Left renal cortex interstitium (tissue), 4 donors: ENCODE measurements at regions not wholly inside any gene's neighbourhood (a gene's known extent, or its start where the extent isn't known, plus 50 kb on each side); places are given as distances from the start of the nearest gene placed in this dataset.
A peak's percentile ranks its signal among the peaks of the same experiment; 100 is the strongest.
"Not testable (repeated sequence)": the region's sequence is repeated elsewhere in the genome, so short reads cannot be mapped to it uniquely, and the experiment has no call there.

ENCODE experiments used
- DNase-seq, 4 donors: peaks; one replicate each; pipeline ENCODE4 v3.0.0-alpha.2; 2013; ENCODE audit warnings: low read depth in 4 of 4, low spot score in 2 of 4, missing footprints in 1 of 4

DNA sequence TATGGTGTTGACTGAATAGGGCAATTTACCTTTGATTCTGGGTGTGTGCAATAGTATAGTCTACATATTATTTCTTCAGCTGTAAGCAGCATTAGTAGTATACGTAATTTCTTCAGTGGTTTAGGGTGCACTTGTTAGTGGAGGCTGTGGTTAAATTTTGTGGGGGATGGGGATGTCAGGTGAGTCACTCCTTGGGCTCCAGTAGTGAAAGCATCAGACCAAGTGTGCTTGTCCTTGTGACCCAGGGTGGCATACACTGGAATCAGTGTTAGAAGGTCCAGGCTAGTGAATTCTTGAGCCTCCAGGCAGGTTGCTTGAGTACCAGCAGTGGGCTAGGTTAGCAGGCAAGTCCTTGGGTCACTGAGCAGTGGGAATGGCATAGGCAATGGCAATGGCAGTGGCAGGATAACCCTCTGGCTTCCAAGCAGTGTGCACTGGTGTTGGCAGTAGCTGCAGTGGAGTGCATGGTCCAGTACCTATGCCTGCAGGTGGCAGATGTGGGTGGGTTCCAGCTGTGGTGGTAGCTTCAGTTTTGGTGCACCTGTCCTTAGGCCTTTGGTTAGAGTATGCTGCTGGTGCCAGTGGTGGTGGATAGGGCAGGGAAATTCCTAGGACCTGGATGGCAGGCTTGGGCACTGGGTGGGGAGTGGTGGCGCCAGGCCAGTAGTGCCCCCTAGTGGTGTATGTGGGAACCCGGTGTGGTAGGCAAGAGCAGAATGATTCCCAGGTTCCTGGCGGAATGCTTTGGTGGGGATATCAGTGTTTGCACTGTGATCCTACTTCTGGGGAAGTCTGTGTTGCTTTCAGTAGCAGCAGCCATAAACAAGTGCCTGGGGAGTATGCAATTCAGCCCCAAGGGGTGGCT is 531.0 kb downstream of the SMARCA1 start:
- DNase-seq, result no peak

GRCh38 chrX:128975745-128976144 is 547.5 kb downstream of the SMARCA1 start:
- DNase-seq, result peak in 2 of 4 donors; percentile 0 to 6

- DNase-seq, result no peak
Observed at GRCh38 chrX:128973033-128973432, 550.3 kb downstream of the SMARCA1 start.

DNA sequence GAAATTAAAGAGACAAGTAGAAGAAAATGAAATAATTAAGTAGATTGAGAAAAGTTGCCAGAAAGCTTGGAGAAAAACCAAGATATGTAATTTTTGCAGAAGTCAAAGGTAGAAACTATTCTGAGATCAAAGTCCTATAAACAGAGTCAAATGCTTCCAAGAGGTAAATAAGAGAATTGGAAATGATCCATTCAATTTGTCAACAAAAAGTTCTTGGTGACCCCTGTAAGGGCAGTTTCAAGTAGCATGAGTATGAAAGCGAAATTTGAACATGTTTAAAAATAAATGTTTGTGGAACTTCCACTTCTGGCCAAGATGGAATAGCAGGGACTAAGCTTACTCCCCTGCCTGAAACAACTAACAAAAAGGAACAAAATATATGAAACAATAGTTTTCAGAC is 562.0 kb downstream of the SMARCA1 start:
- no peak for DNase-seq

DNA sequence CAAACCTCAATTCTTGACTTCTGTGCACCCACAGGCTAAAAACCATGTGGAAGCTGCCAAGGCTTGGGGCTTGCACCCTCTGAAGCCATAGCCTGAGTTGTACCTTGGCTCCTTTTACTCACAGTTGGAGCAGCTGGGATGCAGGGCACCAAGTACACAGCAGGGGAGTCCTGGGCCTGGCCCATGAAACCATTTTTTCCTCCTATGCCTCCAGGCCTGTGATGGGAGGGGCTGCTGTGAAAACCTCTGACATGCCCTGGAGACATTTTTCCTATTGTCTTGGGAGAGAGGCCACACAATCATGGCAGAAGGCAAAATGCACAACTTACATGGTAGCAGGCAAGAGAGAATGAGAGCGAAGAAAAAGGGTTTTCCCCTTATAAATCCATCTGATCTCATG is 568.6 kb downstream of the SMARCA1 start:
- not testable (repeated sequence) for DNase-seq

DNA sequence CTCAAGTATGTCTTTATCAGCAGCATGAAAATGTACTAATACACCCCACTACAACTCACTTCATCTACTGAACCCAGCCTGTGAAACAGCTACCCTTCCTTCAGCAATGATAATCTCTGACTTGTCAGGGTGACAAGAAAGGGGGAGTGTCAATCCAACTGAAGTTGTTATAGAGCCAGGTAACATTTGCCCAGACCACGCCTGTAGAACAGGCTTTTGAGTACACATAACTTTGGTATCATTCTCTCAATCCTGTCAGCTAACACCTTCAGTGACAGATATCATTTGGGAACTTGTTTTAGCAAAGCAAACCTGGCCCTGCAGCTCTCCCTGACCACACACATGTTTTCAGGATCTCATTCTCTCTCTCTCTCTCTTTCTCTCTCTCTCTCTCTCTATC is 592.2 kb downstream of the SMARCA1 start:
- no peak for DNase-seq

- no peak for DNase-seq
Observed at GRCh38 chrX:128929271-128930057, 593.8 kb downstream of the SMARCA1 start.

DNA sequence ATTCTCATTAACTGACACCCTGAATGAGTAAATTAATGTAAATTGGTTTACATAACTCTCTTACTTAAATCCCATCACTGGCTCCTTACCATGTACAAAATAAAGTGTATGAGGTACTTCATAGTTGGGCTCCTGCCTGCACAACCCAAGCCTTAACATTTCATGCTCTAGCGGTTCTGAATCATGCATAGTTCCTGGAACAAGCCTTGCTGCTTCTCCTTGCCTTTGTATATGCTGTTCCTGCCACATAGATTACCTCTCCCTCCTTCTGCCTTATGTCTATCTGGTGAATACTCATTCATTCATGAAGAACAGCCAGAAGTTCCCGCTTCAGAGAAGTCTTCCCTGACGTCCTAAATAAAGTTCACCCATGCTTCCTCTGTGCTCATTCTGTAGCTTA is 594.7 kb downstream of the SMARCA1 start:
- DNase-seq, result no peak

DNA sequence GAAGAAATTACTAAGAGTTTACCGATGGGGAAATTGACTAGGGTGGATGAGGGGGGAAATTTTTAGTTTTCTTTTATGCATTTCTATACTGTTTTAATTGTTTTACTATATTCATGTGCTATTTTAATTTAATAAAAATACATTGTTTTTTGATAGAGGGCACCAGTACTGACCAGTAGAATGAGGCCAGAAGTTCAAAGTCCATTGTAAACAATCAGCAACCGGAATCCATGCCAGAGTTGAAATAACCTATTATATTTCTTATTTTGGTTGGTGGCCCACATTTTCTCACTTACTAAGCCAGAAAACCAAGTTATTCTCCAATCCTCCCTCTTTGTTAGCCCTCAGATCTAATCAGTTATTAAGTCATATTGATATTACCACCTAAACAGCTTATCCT is 595.9 kb downstream of the SMARCA1 start:
- DNase-seq, result no peak

DNA sequence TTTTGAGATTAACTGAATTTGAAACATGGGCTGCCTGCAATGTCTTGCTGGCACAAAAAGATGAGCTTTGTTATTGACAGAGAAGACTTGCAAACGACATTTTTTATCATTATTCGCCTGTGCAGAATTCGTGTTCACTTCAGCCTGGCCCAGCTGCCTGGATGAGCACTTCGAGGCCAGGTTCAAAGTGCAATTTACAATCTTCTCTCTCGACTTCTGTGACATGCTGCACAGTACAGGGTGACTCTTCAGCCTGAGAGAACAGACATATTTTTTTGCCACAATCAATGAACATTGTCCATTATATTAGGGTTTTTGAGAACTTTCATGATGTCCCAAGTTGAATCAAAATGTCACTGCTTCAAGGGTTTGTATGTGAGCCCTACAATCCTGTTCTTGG is 616.5 kb downstream of the SMARCA1 start:
- no peak for DNase-seq

DNA sequence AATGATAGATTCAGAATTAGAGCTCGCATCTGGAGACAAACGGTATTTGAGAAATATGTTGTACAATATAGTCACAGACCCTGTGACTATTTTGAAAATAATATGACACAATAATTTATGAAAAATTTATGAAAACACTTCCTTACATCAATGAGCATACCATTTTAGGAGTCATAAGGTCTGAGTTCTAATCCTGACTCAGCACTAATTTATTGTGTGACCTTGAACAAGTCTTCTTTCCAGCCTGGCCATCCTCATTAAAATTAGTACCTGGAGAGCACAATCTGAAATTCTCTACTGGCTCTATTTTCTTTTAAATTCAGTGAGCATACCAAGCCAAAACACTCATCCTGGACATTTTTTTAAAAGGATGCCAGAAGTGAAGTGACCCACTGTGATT is 622.3 kb downstream of the SMARCA1 start:
- no peak for DNase-seq

GRCh38 chrX:128897621-128898020 is 625.7 kb downstream of the SMARCA1 start:
- DNase-seq, result no peak

- no peak for DNase-seq
Observed at GRCh38 chrX:128891554-128891953, 631.7 kb downstream of the SMARCA1 start.

- no peak for DNase-seq
Observed at GRCh38 chrX:128884430-128884829, 638.9 kb downstream of the SMARCA1 start.

DNA sequence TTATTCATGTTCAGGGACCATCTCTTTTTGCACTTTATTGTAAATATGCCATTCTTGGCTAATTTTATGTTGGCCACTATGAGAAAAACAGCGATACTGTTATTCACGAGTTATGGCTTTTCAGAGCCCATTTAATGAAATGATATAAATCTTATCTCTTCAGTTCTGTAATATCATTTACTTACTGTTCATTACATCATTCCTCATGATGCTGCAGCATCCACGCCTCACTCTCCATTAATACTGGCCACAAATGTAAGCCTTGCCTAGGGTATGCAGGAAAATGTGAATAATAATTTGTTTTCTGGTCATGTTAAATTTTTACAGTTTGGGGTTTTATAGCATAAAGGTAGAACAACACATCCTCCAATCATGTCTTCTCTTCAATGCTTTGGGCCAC is 639.6 kb downstream of the SMARCA1 start:
- no peak for DNase-seq

- no peak for DNase-seq
Observed at GRCh38 chrX:128870361-128870760, 652.9 kb downstream of the SMARCA1 start.

DNA sequence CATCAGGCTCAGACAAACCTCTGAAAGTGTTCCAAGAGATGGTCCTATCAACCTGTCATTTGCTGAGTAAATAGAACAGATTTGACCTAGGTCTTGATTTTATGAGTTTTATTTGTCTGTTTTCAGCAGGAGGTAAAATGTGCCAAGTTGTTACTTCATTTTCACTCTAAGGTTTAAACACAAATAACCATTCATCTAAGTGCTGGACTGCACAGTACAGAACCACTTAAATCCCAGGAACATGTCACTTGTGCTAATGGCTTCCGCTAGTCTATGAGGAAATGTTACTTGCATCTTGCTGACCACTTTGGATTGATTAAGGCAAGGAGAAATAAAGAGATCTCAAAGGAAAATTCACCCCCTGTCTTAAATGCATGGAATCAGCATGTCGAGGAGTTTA is 660.7 kb downstream of the SMARCA1 start:
- DNase-seq, result no peak

DNA sequence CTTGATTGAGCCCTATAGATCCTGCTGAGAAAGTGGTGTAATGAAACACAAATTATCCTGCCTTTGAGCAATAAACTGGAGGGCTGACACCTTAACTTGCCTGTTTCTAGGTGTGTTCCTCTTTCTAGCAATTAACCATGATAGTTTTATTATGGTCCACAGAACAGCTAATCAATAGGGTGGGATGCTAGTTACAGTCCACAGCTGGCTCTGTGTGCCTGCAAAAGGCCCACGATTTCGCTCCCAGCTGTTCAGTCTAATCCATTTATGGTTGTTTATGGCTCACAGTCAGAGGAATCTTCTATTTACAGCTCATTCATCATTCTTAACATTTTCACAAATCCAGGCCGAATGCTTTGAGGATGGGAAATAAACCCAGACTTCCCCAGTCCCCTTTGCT is 674.9 kb downstream of the SMARCA1 start:
- DNase-seq, result no peak

DNA sequence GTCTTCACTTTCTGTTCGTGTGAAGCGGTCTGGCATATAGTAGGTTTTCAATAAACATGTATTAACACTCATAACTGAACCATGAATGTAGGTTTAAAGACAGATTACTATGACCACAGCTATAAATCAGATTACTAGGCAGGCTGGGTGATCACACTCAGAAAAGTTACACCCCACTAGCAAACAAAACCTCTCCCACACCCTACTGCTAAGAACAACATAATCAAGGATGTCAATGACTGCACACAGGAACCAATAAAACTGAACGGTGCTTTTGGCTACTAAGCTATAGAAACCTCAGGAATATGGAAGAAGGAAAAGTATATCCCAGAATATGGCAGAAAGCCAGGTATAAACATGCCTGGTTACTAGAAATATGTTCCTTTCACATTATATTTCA is 676.9 kb downstream of the SMARCA1 start:
- DNase-seq, result no peak

DNA sequence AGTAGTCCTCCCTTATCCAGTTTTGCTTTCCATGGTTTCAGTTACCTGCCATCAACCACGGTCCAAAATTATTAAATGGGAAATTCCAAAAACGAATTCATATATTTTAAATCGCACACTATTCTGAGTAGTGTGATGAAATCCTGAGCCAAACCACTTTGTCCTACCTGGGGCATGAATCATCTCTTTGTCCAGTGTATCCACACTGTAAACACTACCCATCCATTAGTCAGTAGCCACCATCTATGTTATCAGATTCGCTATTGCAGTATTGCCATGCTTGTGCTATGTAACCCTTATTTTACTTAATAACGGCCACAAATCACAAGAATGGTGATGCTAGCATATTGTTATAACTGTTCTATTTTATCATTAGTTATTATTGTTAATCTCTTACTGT is 704.6 kb downstream of the SMARCA1 start:
- no peak for DNase-seq

DNA sequence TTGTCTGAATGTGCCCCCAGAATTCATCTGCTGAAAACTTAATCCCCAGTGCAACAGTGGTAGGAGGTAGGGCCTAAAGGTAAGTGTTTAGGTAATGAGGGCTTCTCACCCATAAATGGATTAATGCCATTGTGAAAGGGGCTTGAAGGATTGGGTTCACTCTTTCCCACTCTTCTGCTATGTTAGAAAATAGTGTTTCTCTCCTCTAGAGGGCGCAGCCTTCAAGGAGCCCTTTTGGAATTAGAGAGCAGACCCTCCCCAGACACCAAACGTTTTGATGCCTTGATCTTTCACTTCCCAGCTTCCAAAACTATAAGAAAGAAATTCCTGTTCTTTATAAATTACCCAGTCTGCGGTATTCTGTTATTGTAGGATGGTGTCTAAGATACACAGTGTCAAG is 706.4 kb downstream of the SMARCA1 start:
- DNase-seq, result no peak

GRCh38 chrX:128807367-128807766 is 715.9 kb downstream of the SMARCA1 start:
- DNase-seq, result no peak
